ENCODE measurements at regions not wholly inside any gene's neighbourhood (a gene's known extent, or its start where the extent isn't known, plus 50 kb on each side); places are given as distances from the start of the nearest gene placed in this dataset.

DNA sequence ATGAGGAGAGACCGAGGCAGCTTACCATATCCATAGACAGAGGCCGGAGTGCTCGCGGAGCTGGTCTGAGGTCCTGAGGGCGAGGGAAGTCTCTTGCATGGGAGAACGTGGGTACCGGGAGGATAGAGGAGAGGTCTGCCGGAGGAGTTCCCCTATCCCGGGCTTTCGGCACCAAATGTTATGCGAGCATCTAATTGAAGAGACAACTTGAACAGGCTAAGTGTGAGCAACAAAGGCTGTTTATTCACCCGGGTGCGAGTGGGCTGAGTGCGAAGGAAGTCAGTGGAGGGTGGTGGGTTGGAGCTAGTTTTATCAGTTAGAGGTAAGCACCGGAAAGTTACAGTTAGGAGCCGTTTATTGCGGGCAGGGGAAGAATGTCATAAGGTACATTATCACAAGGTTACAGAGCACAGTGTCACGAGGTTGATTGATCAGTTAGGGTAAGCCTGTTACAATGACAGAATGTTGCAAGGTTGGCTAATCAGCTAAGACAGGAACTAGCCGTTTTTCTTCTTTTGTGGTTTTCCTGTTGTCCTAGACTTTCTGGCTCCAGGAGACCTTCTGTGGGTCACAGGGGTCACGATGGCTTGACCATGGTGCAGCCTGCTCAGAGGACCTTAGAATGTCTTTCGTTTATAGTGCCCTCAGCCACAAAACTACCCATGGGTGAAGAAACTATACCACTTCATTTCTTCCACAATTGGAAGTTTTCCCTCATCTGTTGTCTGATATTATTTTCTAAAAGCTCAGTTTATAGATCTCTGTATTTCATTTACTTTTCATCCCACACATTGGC lies 746.0 kb upstream of the ADGRB3 start:
- TF ChIP-seq ZFX (IDR thresholded peaks at IDR 0.05; ENCODE audit: borderline replicate concordance) (no peak), CTCF (IDR thresholded peaks at IDR 0.05) (no peak)
- no peak overlapping the region for H3K27ac ChIP-seq

GRCh38 chr6:67888546-67888885 lies 746.6 kb upstream of the ADGRB3 start:
- TF ChIP-seq CTCF (IDR thresholded peaks at IDR 0.05) (no peak), ZFX (IDR thresholded peaks at IDR 0.05; ENCODE audit: borderline replicate concordance) (no peak)
- H3K27ac ChIP-seq: no peak overlapping the region

- H3K27ac ChIP-seq: no peak overlapping the region
- TF ChIP-seq CTCF (IDR thresholded peaks at IDR 0.05): no peak
- TF ChIP-seq ZFX (IDR thresholded peaks at IDR 0.05; ENCODE audit: borderline replicate concordance): no peak
Measured at GRCh38 chr6:67887747-67888545, 747.1 kb upstream of the ADGRB3 start.

GRCh38 chr6:67887419-67887746 lies 747.7 kb upstream of the ADGRB3 start:
- TF ChIP-seq ZFX (IDR thresholded peaks at IDR 0.05; ENCODE audit: borderline replicate concordance) (no peak), CTCF (IDR thresholded peaks at IDR 0.05) (no peak)
- no peak overlapping the region for H3K27ac ChIP-seq

- TF ChIP-seq ZFX (IDR thresholded peaks at IDR 0.05; ENCODE audit: borderline replicate concordance): no peak
- no peak for TF ChIP-seq CTCF (IDR thresholded peaks at IDR 0.05)
- H3K27ac ChIP-seq: no peak overlapping the region
Measured at GRCh38 chr6:67886840-67887292, 748.2 kb upstream of the ADGRB3 start.

DNA sequence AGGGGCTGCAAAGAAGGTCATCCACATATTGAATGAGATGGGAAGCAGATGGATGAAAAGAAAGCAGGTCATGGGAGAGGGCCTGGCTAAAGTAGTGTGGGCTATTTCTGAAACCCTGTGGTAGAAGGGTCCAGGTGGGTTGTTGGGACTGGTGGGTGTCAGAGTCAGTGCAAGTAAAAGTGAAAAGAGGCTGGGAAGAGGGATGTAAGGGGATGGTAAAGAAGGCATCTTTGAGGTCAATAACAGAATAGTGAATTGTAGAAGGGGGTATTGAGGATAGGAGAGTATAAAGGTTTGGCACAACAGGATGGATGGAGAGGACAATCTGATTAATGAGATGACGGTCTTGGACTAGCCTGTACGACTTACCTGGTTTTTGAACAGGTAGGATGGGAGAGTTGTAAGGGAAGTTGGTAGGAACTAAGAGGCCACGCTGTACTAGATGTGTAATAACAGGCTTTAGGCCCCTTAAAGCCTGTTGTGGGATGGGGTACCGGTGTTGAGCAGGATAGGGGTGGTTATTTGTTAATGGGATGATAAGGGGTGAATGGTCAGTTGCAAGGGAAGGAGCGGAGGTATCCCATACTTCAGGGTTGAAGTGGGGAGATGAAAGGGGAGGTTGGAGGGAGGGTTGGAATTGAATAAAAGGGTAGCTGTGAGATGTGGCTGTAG lies 748.9 kb upstream of the ADGRB3 start:
- TF ChIP-seq CTCF (IDR thresholded peaks at IDR 0.05) (no peak), ZFX (IDR thresholded peaks at IDR 0.05; ENCODE audit: borderline replicate concordance) (no peak)
- no peak overlapping the region for H3K27ac ChIP-seq
